Skeletal muscle tissue (tissue), 3 donors: ENCODE measurements at regions not wholly inside any gene's neighbourhood (a gene's known extent, or its start where the extent isn't known, plus 50 kb on each side); places are given as distances from the start of the nearest gene placed in this dataset.

Experiments
- H3K27ac ChIP-seq: one replicate; pipeline ENCODE4 v1.7.0; 2013; ENCODE audit warnings: mild to moderate bottlenecking, low read depth, low read length, inconsistent platforms
- H3K27me3 ChIP-seq, 3 donors: one replicate each; pipeline ENCODE4 v1.7.0; 2013; ENCODE audit warnings: low read length in 3 of 3; ENCODE audit not compliant: control insufficient read depth in 3 of 3, insufficient read depth in 3 of 3
- H3K36me3 ChIP-seq, 3 donors: one replicate each; pipeline ENCODE4 v1.7.0; 2013; ENCODE audit warnings: low read length in 3 of 3; ENCODE audit not compliant: control insufficient read depth in 3 of 3, insufficient read depth in 3 of 3
- H3K4me1 ChIP-seq, 3 donors: one replicate each; pipeline ENCODE4 v1.7.0; 2013; ENCODE audit warnings: low read length in 3 of 3, mild to moderate bottlenecking in 3 of 3; ENCODE audit not compliant: control insufficient read depth in 3 of 3, insufficient read depth in 3 of 3
- H3K4me3 ChIP-seq, 3 donors: one replicate each; pipeline ENCODE4 v1.7.0; 2013; ENCODE audit warnings: low read length in 3 of 3
- H3K9ac ChIP-seq, 3 donors: one replicate each; pipeline ENCODE4 v1.7.0; 2013; ENCODE audit warnings: low read length in 3 of 3, mild to moderate bottlenecking in 3 of 3, moderate library complexity in 2 of 3, low read depth in 1 of 3
- H3K9me3 ChIP-seq, 3 donors: one replicate each; pipeline ENCODE4 v1.7.0; 2013; ENCODE audit warnings: low read length in 3 of 3; ENCODE audit not compliant: control insufficient read depth in 3 of 3
- donor health status: Osteomylitis.

GRCh38 chr17:15134363-15134762, 130.8 kb downstream of the PMP22 start:
- no peaks in the 10 kb centered on the region for H3K36me3 ChIP-seq
- peaks cover 0 to 4% (median 0%) of the 10 kb centered on the region in 3 donors for H3K27me3 ChIP-seq
- H3K9ac ChIP-seq, result no peak overlapping the region
- H3K4me1 ChIP-seq, result no peaks in the 10 kb centered on the region
- H3K9me3 ChIP-seq, result no peaks in the 10 kb centered on the region
- no peak overlapping the region for H3K4me3 ChIP-seq
- H3K27ac ChIP-seq, result no peak overlapping the region

GRCh38 chr17:15133826-15134225, 131.3 kb downstream of the PMP22 start:
- Histone ChIP-seq H3K27ac (no peak overlapping the region), H3K27me3 (peaks cover 0 to 4% (median 0%) of the 10 kb centered on the region in 3 donors), H3K4me3 (no peak overlapping the region)

GRCh38 chr17:15133143-15133542, 132.0 kb downstream of the PMP22 start:
- no peaks in the 10 kb centered on the region for H3K36me3 ChIP-seq
- no peak overlapping the region for H3K4me3 ChIP-seq
- H3K9ac ChIP-seq, result no peak overlapping the region
- H3K9me3 ChIP-seq, result no peaks in the 10 kb centered on the region
- H3K27ac ChIP-seq, result no peak overlapping the region
- no peaks in the 10 kb centered on the region for H3K4me1 ChIP-seq
- peaks cover 0 to 4% (median 0%) of the 10 kb centered on the region in 3 donors for H3K27me3 ChIP-seq

More at GRCh38 chr17:15133826-15134225, 131.3 kb downstream of the PMP22 start:
- Histone ChIP-seq H3K9me3 (no peaks in the 10 kb centered on the region), H3K4me1 (no peaks in the 10 kb centered on the region), H3K9ac (no peak overlapping the region), H3K36me3 (no peaks in the 10 kb centered on the region)

- Histone ChIP-seq H3K9me3 (no peaks in the 10 kb centered on the region), H3K36me3 (no peaks in the 10 kb centered on the region), H3K4me1 (no peaks in the 10 kb centered on the region), H3K27ac (no peak overlapping the region), H3K9ac (no peak overlapping the region), H3K27me3 (peaks cover 0 to 4% (median 0%) of the 10 kb centered on the region in 3 donors), H3K4me3 (no peak overlapping the region)
Measured at GRCh38 chr17:15130426-15130825, 134.7 kb downstream of the PMP22 start.

DNA sequence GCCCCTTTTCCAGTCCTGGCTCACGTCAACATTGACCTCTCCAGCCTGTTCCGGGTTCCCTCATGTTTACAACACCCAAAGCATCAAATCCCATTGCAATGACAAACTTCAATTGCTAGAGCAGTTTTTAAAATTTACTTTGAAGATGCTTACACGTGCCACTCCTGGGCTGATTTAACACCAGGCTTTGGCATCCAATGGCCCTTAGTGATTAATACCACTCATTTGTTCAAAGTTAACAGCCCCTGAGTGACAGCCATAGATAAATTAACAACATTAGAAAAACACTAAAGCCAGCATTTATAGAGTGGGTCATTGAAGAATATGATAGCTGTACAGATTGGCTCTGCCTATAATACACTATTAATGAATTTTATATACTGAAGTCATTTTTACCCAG, 135.1 kb downstream of the PMP22 start:
- H3K36me3 ChIP-seq, result no peaks in the 10 kb centered on the region
- H3K27me3 ChIP-seq, result peaks cover 0 to 4% (median 0%) of the 10 kb centered on the region in 3 donors
- no peaks in the 10 kb centered on the region for H3K9me3 ChIP-seq
- H3K9ac ChIP-seq, result no peak overlapping the region
- H3K27ac ChIP-seq, result no peak overlapping the region
- H3K4me1 ChIP-seq, result no peaks in the 10 kb centered on the region
- no peak overlapping the region for H3K4me3 ChIP-seq

DNA sequence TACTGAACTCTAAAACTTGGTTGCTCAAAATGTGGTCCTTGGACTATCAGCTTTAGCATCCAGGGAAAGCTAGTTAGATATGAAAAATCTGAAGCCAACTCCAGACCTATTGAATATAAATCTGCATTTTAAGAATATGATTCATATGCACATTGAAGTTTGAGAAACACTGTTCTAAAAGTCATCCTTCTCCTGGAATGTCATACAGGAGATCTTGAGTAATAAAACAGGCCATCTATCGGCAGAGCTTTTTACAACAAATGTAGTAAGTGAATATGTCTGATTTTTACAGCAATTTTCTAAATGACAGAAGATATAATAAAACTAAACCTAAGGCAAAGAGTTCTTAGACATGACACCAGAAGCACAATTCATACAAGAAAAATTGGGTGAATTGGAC, 140.4 kb downstream of the PMP22 start:
- no peak overlapping the region for H3K4me3 ChIP-seq
- no peaks in the 10 kb centered on the region for H3K36me3 ChIP-seq
- no peak overlapping the region for H3K9ac ChIP-seq
- no peak overlapping the region for H3K27ac ChIP-seq
- no peaks in the 10 kb centered on the region for H3K4me1 ChIP-seq
- H3K27me3 ChIP-seq, result peaks cover 0 to 10% (median 0%) of the 10 kb centered on the region in 3 donors
- no peaks in the 10 kb centered on the region for H3K9me3 ChIP-seq

GRCh38 chr17:15124264-15124595, 140.9 kb downstream of the PMP22 start:
- H3K9ac ChIP-seq, result no peak overlapping the region
- no peak overlapping the region for H3K4me3 ChIP-seq
- H3K9me3 ChIP-seq, result no peaks in the 10 kb centered on the region
- no peaks in the 10 kb centered on the region for H3K4me1 ChIP-seq
- no peaks in the 10 kb centered on the region for H3K36me3 ChIP-seq
- peaks cover 0 to 7% (median 0%) of the 10 kb centered on the region in 3 donors for H3K27me3 ChIP-seq
- no peak overlapping the region for H3K27ac ChIP-seq

- Histone ChIP-seq H3K27ac (no peak overlapping the region), H3K4me3 (no peak overlapping the region), H3K36me3 (no peaks in the 10 kb centered on the region), H3K9ac (no peak overlapping the region), H3K9me3 (no peaks in the 10 kb centered on the region), H3K4me1 (no peaks in the 10 kb centered on the region), H3K27me3 (peaks cover 0 to 7% (median 0%) of the 10 kb centered on the region in 3 donors)
Measured at GRCh38 chr17:15123593-15124263, 141.4 kb downstream of the PMP22 start.

DNA sequence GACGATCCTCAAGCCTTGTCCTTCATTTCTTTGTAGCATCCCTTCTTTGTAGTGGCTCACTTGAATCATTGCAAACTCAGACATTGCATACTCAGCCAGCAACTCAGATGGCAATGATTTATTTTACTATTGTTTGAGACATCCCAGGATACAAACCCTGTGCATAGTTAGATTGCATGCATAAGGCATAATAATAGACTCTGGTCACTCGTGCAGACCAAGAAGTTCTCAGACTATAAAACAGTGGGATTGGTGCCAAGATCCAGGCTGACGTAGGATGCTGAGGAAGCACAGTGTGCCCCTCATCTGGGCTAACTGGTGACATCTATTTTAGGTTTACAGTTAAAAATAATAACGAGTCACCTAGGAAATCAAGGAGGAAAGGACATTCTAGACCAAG, 142.3 kb downstream of the PMP22 start:
- H3K4me3 ChIP-seq, result no peak overlapping the region
- no peaks in the 10 kb centered on the region for H3K36me3 ChIP-seq
- peaks cover 0 to 7% (median 0%) of the 10 kb centered on the region in 3 donors for H3K27me3 ChIP-seq
- no peaks in the 10 kb centered on the region for H3K9me3 ChIP-seq
- no peak overlapping the region for H3K27ac ChIP-seq
- H3K9ac ChIP-seq, result no peak overlapping the region
- no peaks in the 10 kb centered on the region for H3K4me1 ChIP-seq

DNA sequence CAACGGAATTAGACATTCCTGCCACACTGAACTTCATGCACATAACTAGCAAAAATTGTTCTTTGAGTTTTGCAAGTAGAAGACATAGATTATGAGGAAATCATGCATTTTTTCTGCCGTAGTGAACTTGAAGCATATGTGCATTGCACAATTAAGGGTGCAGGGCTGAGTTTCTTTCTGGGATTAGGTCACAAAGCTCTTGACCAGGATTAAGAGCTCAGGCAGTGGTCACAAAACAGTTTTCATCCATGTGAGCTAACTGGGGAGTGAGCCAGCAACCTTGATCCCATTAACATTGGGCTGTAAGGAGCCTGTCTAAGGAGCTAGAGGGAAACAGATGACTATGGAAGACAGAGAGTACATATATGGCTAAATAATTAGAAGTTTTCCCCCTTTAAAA, 143.7 kb downstream of the PMP22 start:
- peaks cover 0 to 7% (median 0%) of the 10 kb centered on the region in 3 donors for H3K27me3 ChIP-seq

More for the DNA sequence above, 143.7 kb downstream of the PMP22 start:
- Histone ChIP-seq H3K9me3 (no peaks in the 10 kb centered on the region), H3K4me3 (no peak overlapping the region), H3K27ac (no peak overlapping the region), H3K4me1 (no peaks in the 10 kb centered on the region), H3K36me3 (no peaks in the 10 kb centered on the region), H3K9ac (no peak overlapping the region)
